ENCODE measurements at regions not wholly inside any gene's neighbourhood (a gene's known extent, or its start where the extent isn't known, plus 50 kb on each side); places are given as distances from the start of the nearest gene placed in this dataset.

GRCh38 chr2:176818076-176818475, 394.5 kb upstream of the HNRNPA3 start:
- no TSS peak for BruUV-seq (replicated peaks)
- H3K27me3 ChIP-seq (ENCODE audit: control insufficient read depth in 1 of 2, insufficient read depth in 2 of 2, low read length in 2 of 2), result peaks cover 0 to 28% of the 10 kb centered on the region in 2 experiments; a peak in 3 of 5 replicates
- WGBS (ENCODE audit: low lambda C conversion rate), result 4% methylated on average over 4 of the region's 4 CpGs
- no peak overlapping the region for H2AFZ ChIP-seq (ENCODE audit: low read length)
- no peaks in the 10 kb centered on the region for H3K79me2 ChIP-seq (ENCODE audit: insufficient read depth, low read length)
- H3K36me3 ChIP-seq (replicated peaks in 1 of 2; ENCODE audit: control insufficient read depth in 1 of 2, insufficient read depth in 2 of 2, low read length in 2 of 2), result no peaks in the 10 kb centered on the region
- FAIRE-seq, result no peak
- no peak overlapping the region for H3K4me2 ChIP-seq (ENCODE audit: low read depth, low read length)
- in situ Hi-C loops (cut with HindIII; ENCODE audit: extremely low pct_ligation_motif_present, low pct_unique_long_range_greater_than_20kb) (loop anchor here (5.0 kb wide), 1 partner anchor 691 kb away; the partner anchor contains the start of gene HOXD8), intact Hi-C loops (cut with micrococcal nuclease; ENCODE audit: unreplicated experiment) (loop anchor here (10.0 kb wide), 1 partner anchor 163 kb away; no protein-coding TSS in a partner anchor)
- no peaks in the 10 kb centered on the region for H3K4me1 ChIP-seq (ENCODE audit: insufficient read depth, low read length)
- no peak overlapping the region for H3K9ac ChIP-seq (ENCODE audit: insufficient read depth, low read depth, low read length)
- H3K27ac ChIP-seq (ENCODE audit: extremely low read length, insufficient read depth, low read length), result no peak overlapping the region
- no peaks in the 10 kb centered on the region for H3K9me3 ChIP-seq (ENCODE audit: low read length)
- no peak overlapping the region for H3K4me3 ChIP-seq (replicated peaks in 1 of 3; ENCODE audit: insufficient read depth in 1 of 3, low read depth in 2 of 3, low read length in 3 of 3)
- no peaks in the 10 kb centered on the region for H4K20me1 ChIP-seq (ENCODE audit: insufficient read depth, low read length)
- ChIA-PET POLR2A (no interaction called here), CTCF (ENCODE audit: low intra/inter-chr PET ratio, low total read pairs) (no interaction called here)
- TF ChIP-seq ZC3H4 (CRISPR knock-in tag; IDR thresholded peaks at IDR 0.05; ENCODE audit: borderline replicate concordance) (no peak), ZBTB20 (CRISPR knock-in tag; IDR thresholded peaks at IDR 0.05; ENCODE audit: borderline replicate concordance, low read depth) (no peak), BRF2 (CRISPR knock-in tag; IDR thresholded peaks at IDR 0.05) (no peak), GATAD1 (CRISPR knock-in tag; IDR thresholded peaks at IDR 0.05) (no peak), HES4 (CRISPR knock-in tag; IDR thresholded peaks at IDR 0.05; ENCODE audit: borderline replicate concordance) (no peak), DNMT1 (CRISPR knock-in tag; IDR thresholded peaks at IDR 0.05) (no peak), TSC22D2 (CRISPR knock-in tag; IDR thresholded peaks at IDR 0.05; ENCODE audit: borderline replicate concordance) (no peak), CHD2 (IDR thresholded peaks at IDR 0.05; ENCODE audit: low read depth, low read length) (no peak), PHF21A (CRISPR knock-in tag; IDR thresholded peaks at IDR 0.05) (no peak), ZNF484 (CRISPR knock-in tag; IDR thresholded peaks at IDR 0.05; ENCODE audit: borderline replicate concordance, low read depth) (no peak)
- no peak for DNase-seq (ENCODE audit: low spot score)
- ATAC-seq, result no peak

Data from HepG2 (cell line).